Erythroblast (primary cell): ENCODE measurements at regions not wholly inside any gene's neighbourhood (a gene's known extent, or its start where the extent isn't known, plus 50 kb on each side); places are given as distances from the start of the nearest gene placed in this dataset.

Source experiments
- DNase-seq, 2 experiments: peaks; one replicate each; lab custom pipeline; 2025; lab: John Stamatoyannopoulos, UW
- GATA1 ChIP-seq: IDR thresholded peaks from 2 replicates; pipeline ENCODE4 v1.6.1; 2011; ENCODE audit warnings: low read depth, mild to moderate bottlenecking, control low read depth, low read length, moderate library complexity
- POLR2A ChIP-seq: IDR thresholded peaks from 2 replicates; pipeline ENCODE4 v1.6.1; 2011; ENCODE audit warnings: mild to moderate bottlenecking, low read length

DNA sequence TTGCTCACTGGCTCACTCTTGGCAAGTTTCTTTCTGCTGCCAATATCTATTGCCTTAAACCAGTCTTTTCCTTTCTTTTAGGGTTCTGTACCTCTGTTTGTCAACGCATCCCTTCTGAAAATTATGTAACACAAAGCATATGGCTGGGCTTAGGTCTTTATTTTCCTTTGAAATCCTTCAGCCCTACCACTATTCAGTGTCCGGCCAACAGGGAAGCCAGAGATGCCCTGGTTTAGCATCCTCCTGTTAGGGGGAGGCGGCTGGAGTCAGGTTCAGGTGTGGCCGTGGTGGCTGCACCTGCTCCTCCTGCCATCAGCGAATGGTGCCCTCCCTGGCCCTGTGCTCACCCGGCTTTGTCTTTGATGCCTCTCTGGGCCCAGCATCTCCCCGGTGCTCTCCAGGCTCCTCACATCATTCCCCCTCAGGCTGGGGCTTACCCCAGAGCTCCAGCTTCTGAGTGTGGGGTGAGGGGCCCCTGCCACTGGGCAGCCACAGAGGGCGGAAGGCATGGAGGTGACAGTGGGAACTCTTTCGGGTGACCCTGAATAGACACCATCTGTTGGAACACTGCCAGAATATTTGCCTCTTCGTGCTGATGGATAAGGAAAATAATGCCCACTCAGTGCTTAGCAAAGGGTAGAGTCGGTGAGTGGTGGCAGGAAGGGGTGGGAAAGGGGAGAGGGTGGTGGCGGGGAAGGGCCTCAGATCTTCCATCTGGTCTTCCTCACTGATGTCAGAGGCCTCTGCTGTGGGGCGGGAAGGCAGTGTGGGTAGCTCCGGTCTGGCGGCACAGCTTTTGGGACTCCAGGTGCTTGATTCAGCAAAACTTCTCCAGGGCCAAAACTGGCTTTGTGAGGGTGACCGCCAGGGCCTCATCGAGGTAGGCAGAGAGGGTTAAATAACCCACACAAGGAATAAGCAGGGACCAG is 97.2 kb downstream of the DACT2 start:
- TF ChIP-seq POLR2A (no peak), GATA1 (no peak)

DNA sequence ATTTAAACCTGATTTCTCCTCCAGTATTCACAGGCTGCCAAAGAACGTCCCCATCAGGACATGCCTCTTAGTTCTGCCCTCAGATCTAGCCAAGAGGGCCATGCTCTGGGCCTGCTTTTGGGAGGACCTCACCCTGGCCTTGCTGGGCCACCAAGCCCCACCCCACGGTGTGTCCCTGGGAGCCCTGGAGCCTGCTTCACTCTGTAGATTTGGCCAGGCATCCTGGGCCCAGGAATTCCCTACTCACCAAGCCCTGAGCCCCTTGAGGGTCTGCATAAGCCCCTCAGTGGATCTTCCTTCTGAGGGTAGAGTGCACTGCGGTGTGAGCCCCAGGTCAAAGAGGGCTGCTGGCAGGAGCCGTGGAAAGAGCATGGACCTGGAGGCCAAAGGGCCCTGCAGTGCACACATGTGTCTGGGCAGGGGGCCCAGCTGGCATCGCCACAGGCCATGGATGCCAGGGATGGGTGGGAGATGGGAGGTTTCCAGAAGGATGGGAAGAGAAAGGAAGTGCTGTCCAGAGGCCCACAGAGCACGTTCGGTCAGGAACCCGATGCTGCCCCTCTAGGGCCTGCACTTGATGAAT is 98.0 kb downstream of the DACT2 start:
- TF ChIP-seq POLR2A: no peak
- no peak for TF ChIP-seq GATA1
- DNase-seq: no peak

More for the DNA sequence above, 97.2 kb downstream of the DACT2 start:
- no peak for DNase-seq

DNA sequence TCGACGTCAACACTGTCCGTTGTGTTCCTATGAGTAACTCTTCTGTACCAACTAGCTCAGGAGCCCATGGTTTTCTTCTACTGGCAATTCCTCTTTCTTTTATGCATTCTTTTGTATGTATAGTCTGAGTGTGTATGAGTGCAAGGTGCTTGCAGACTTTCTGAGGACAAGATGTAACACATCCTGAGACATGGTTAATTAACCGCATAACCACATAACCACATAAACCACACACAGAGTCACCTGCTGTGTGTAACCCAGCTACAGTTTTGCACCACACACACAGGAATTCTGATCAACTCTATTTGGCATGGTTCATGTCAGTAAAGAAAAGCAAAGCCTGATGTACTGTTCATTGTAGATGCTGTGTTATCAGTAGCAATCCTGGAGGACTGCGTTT is 98.6 kb downstream of the DACT2 start:
- DNase-seq: no peak
- TF ChIP-seq GATA1 (no peak), POLR2A (no peak)

DNA sequence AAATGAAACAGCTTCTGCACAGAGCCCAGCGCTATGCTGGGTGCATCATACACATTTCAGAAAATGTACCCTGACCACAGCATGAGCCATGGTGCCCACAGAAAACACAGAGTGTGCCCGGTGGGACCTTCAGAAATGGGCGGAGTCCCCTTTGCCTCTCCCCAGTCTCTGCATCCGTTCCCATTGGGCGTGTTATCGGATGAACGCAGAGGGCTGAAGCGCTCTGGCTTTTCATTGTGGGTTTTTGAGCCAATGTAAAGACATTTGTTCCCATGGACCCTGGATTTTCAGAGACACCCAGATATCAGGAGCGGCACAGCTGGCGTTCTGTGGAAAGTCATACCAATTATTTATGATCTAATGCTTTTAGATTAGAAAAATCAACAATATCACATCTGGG is 99.8 kb downstream of the DACT2 start:
- TF ChIP-seq POLR2A (no peak), GATA1 (no peak)
- no peak for DNase-seq

DNA sequence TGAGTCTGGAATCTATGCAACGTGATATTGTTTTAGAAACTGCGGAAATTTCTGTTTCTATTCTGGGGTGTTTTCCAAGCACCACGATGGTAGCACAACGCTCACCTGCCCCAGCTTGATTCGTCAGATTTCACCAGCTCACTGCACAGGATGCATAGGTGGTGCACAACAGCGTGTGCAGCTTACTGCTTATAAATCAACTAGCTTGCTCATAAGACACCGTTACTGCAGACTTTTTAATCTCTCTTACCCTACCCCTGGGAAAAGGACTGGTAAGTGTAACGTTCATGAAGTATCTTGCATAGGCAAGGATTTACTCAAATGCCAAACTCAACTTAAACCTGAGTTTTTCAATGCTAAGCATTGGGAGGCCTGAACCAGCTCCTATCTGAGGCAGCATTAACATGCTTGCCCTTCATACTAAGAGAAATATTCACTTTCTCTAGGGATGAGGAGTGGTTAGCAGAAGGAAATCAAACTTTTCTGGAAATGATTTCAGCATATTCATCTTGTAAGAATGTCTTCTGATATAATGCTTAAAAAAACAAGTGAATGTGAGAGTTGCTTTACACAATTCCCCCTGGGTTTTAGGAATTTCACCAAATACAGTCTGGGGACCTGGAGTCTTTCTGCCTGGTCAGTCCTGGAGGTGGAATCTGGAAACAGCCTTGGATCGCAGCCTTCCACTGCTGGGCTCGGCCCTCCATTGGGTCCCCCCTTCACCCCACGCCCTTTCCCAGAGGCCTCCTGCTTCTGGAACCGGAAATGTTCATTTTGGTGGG is 100.6 kb downstream of the DACT2 start:
- no peak for DNase-seq
- TF ChIP-seq POLR2A: no peak

DNA sequence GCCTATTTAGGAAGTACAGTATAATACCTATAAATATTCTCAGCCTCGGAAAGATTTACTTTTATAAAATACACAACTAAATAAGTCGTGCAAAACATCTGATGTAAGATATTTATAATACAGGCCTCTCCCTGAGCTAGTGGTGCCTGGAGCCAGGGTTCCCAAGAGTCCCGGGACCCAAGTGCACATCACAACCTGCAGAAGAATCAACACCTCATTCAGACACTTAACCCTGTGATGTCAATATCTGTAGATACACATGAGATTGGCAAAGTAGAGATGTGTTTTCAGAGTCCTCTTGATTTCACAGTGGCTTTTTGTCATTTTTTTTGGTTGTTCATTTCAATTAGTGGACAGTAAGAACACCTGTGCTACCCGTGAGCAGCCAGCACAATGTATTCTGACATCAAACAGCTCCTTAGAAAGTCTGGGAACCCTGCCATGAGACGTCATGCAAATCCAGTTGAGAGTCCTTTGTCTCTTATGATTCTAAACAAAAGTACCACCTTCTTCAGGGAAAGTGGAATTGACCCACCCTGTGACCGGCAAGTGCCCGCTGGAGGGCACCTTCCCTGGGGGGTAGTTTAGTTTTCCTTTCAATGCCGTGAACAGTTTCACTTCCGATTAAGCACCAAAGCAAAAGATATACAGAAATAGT is 101.6 kb downstream of the DACT2 start:
- DNase-seq: no peak
- TF ChIP-seq POLR2A: no peak
- no peak for TF ChIP-seq GATA1

DNA sequence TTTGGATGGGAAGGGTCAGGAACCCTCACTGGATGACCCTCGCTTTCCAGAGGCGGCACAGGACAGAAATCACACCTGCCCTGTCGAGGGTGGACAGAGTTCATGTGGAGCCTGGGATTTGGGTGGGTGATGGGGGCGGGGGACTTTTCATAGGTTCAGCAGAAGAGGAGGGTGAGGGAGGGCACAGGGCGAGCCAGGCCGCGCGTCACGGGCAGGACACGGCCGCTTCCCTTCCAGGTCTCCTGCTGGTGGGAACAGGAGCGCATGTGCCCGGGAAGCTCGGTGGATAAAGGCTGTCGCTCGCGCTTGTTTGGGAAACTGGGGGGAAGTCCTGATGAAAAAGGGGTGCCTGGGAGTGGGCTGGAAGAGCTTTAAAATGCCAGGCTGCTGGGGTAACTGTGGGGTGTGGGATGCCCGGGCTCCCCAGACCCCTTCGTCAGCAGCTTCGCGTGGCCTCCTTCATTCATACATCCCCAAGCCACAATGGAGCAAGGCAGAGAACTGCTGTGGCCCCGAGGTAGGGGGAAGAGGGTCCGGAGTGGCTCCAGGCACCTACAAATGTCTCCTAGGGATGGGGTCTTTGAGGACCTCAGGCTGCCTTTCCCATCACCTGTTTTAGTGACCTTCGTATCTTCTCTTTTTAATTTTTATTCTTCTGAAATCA is 102.2 kb downstream of the DACT2 start:
- TF ChIP-seq GATA1 (no peak), POLR2A (no peak)

DNA sequence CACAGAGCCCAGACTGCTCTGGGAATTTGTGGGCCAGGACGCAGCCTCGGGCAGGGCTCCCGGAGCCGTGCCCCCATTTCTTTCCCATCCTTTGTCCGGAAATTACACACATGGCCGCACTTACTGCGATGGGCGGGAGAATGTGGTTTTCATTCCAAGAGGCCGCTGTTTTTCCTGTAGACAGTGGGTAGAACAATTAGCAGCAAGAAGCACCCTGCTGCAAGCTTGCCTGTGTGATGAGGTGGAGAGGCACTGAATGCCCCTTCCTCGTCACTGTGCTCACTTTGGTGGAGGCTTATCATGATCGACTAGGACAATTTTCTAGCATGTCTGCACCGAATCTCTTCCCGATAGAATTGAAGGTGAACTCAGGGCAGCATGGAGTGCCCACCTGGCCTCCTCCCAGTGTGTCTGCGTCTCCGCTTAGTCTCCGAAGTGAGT is 102.8 kb downstream of the DACT2 start:
- no peak for DNase-seq
- no peak for TF ChIP-seq POLR2A
- no peak for TF ChIP-seq GATA1

More for the DNA sequence above, 102.2 kb downstream of the DACT2 start:
- no peak for DNase-seq

DNA sequence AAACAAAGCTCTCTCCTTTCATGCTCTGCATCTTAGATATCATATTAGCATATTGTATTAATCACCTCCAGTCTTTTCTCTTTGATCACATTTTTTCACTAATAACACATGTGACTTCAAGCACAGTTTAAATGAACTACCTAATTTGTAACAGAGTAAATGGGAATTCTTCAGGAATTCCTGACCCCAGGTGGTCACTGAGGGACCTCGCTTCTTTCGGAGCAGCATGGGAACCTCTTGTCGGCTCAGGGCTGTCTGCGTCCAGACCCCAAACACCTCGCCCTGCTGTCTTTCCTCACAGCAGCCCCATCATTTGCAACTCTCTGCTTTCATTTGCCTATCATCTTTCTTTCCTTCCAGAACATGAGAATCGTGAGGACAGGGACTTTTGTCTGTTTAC is 103.5 kb downstream of the DACT2 start:
- DNase-seq: no peak
- TF ChIP-seq GATA1 (no peak), POLR2A (no peak)

DNA sequence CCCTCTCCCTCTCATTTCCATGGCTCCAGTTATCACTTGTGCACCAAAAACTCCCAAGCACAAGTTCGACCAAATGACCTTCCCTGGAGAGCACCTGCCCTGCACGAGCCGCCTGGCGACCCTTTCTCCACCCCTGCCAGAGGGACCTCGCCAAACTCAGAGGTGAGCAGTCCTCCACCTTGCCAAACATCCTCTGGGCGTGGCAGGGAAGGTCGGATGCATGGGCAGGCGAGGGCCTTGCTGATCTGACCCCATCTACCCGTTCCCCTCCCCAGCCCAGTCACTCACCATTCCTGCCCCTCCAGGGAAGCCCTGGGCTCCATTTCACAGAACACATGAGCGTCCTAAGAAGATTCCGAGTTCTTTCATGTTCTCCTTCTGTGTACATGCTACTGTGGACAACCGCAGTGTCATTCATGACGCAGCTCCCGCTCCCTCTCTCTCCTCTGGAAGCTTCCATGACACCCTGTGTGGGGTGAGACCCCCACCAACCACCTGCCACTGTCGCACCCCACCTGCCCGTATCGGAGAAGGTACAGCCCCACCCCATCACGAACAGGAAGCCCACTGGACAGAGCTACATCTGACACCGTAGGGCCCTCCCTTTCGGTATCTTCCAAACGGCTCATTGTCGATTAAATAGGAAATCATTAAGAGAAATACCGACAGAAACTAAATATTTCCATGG is 104.3 kb downstream of the DACT2 start:
- DNase-seq: no peak
- TF ChIP-seq POLR2A: no peak
- no peak for TF ChIP-seq GATA1

DNA sequence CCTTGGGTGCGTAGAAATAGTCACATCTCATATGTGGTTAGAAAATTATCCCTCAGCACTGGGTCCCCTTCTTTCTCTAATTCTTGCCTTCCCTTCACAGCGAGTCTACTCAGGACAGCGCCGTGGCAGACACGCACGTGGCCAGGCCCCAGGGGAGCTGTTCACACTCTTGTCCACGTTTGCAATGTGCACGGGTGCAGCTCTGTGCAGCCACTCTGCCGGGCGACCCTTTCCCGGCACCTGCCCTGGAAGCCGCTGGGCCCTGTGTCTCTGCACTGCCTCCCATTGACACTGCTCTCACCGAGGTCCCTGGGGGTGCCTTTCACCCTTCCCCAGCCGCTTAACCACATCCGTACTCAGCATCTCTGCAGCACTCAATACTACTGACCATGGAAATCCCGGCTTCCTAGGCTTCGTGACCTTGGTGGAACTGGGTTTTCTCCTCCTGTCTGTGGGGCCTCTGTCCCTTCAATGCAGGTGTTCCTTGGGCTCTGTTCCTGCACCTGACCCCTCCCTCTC is 104.9 kb downstream of the DACT2 start:
- DNase-seq: no peak
- TF ChIP-seq POLR2A: no peak
- TF ChIP-seq GATA1: no peak

DNA sequence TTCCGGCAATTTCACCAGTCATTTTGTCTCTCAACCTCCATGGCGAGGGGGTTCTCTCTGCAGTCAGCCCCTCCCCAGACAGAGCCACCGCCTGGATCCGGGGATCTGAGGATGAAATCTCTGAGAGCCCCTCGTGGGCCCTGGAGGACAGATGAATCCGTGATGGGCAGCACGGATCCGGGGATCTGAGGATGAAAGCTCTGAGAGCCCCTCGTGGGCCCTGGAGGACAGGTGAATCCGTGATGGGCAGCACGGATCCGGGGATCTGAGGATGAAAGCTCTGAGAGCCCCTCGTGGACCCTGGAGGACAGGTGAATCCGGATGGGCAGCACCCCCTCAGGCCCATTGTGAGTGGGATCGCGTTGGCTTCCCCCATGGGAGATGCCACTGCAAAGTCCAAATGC is 106.5 kb downstream of the DACT2 start:
- DNase-seq: no peak
- TF ChIP-seq GATA1: no peak
- TF ChIP-seq POLR2A: no peak

DNA sequence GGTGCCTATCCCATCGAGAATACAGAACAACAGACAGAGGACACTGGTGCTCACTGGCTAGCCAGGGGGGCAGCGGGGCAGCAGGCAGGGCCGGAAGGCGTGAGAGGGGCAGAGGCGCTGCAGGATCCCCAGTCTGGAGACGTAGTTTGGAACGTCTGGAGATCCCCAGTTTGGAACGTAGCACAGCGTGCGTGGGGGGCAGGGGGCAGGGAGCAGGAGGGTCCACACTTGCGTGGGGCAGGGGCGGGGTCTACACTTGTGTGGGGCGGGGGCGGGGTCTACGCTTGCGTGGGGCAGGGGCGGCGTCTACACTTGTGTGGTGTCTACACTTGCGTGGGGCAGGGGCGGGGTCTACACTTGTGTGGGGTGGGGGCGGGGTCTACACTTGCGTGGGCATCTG is 107.2 kb downstream of the DACT2 start:
- TF ChIP-seq POLR2A: no peak
- TF ChIP-seq GATA1: no peak
- DNase-seq: no peak
